ENCODE measurements at regions not wholly inside any gene's neighbourhood (a gene's known extent, or its start where the extent isn't known, plus 50 kb on each side); places are given as distances from the start of the nearest gene placed in this dataset.

- H3K4me3 ChIP-seq (replicated peaks; ENCODE audit: insufficient read depth, low read length): no peak overlapping the region
- TF ChIP-seq, protein P1, sequence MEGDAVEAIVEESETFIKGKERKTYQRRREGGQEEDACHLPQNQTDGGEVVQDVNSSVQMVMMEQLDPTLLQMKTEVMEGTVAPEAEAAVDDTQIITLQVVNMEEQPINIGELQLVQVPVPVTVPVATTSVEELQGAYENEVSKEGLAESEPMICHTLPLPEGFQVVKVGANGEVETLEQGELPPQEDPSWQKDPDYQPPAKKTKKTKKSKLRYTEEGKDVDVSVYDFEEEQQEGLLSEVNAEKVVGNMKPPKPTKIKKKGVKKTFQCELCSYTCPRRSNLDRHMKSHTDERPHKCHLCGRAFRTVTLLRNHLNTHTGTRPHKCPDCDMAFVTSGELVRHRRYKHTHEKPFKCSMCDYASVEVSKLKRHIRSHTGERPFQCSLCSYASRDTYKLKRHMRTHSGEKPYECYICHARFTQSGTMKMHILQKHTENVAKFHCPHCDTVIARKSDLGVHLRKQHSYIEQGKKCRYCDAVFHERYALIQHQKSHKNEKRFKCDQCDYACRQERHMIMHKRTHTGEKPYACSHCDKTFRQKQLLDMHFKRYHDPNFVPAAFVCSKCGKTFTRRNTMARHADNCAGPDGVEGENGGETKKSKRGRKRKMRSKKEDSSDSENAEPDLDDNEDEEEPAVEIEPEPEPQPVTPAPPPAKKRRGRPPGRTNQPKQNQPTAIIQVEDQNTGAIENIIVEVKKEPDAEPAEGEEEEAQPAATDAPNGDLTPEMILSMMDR (IDR thresholded peaks at IDR 0.05; ENCODE audit: insufficient read depth, low read length): no peak
- H3K27me3 ChIP-seq (ENCODE audit: insufficient read depth, poor library complexity, severe bottlenecking): no peaks in the 10 kb centered on the region
- no peak for DNase-seq (ENCODE audit: low read depth in 1 of 2, low spot score in 1 of 2)
- H3K27ac ChIP-seq (replicated peaks): no peak overlapping the region
Observed at GRCh38 chr3:102580760-102581159, 145.9 kb downstream of the ZPLD1 start.

DNA sequence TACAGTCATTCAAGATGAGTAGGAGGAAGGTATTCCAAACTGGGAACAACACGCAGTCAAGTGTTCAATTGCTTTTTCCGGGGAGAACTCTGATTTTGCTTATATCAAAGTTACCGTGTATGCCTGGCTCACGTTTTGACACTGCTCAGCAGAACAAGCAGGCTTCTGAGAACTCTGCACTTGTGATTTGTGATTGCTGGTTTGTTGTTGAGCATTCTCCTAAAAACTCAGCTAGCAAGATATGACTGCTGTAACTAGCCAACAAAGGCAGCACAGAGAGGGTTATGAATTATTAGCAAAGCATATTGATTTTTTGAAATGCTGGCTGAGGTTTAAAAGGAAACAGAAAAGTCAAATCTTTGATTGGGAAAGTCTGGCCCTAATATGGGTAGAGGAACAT is 151.7 kb downstream of the ZPLD1 start:
- H3K4me3 ChIP-seq (replicated peaks; ENCODE audit: insufficient read depth, low read length): no peak overlapping the region
- no peak for DNase-seq (ENCODE audit: low read depth in 1 of 2, low spot score in 1 of 2)
- no peak overlapping the region for H3K27ac ChIP-seq (replicated peaks)
- TF ChIP-seq GABPA (IDR thresholded peaks at IDR 0.05; ENCODE audit: low read depth) (no peak), POLR2AphosphoS5 (IDR thresholded peaks at IDR 0.05; ENCODE audit: low read depth) (no peak), SPI1 (IDR thresholded peaks at IDR 0.05; ENCODE audit: borderline replicate concordance, low read depth) (no peak)
- TF ChIP-seq, protein P1 (IDR thresholded peaks at IDR 0.05; ENCODE audit: insufficient read depth, low read length): no peak
- H3K27me3 ChIP-seq (ENCODE audit: insufficient read depth, poor library complexity, severe bottlenecking): no peaks in the 10 kb centered on the region

GRCh38 chr3:102593812-102594602 is 159.2 kb downstream of the ZPLD1 start:
- Histone ChIP-seq H3K27ac (replicated peaks) (no peak overlapping the region), H3K4me3 (replicated peaks; ENCODE audit: insufficient read depth, low read length) (no peak overlapping the region), H3K27me3 (ENCODE audit: insufficient read depth, poor library complexity, severe bottlenecking) (no peaks in the 10 kb centered on the region)
- TF ChIP-seq GABPA (IDR thresholded peaks at IDR 0.05; ENCODE audit: low read depth) (no peak), SPI1 (IDR thresholded peaks at IDR 0.05; ENCODE audit: borderline replicate concordance, low read depth) (no peak), REST (IDR thresholded peaks at IDR 0.05; ENCODE audit: insufficient replicate concordance, low read depth) (no peak), POLR2AphosphoS5 (IDR thresholded peaks at IDR 0.05; ENCODE audit: low read depth) (no peak)
- TF ChIP-seq, protein P1 (IDR thresholded peaks at IDR 0.05; ENCODE audit: insufficient read depth, low read length): no peak
- no peak for DNase-seq (ENCODE audit: low read depth in 1 of 2, low spot score in 1 of 2)

DNA sequence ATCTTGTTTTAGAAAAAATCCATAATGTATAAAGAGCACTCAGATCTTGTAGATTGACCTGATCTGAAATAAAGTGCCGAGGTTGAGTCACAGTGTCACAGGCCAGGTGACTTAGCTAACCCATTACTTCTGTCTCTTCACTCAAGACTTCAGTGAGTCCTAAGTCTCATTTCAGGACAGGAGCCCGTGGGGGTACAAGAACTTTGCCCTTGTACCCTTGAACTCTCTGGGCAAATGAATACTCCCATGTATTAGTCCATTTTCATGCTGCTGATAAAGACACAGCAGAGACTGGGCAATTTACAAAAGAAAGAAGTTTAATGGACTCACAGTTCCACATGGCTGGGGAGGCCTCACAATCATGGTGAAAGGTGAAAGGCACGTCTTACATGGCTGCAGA is 160.2 kb downstream of the ZPLD1 start:
- Histone ChIP-seq H3K4me3 (replicated peaks; ENCODE audit: insufficient read depth, low read length) (no peak overlapping the region), H3K27ac (replicated peaks) (no peak overlapping the region), H3K27me3 (ENCODE audit: insufficient read depth, poor library complexity, severe bottlenecking) (no peaks in the 10 kb centered on the region)
- no peak for TF ChIP-seq GABPA (IDR thresholded peaks at IDR 0.05; ENCODE audit: low read depth)
- no peak for TF ChIP-seq SPI1 (IDR thresholded peaks at IDR 0.05; ENCODE audit: borderline replicate concordance, low read depth)
- TF ChIP-seq, protein P1 (IDR thresholded peaks at IDR 0.05; ENCODE audit: insufficient read depth, low read length): no peak
- TF ChIP-seq REST (IDR thresholded peaks at IDR 0.05; ENCODE audit: insufficient replicate concordance, low read depth): no peak
- no peak for TF ChIP-seq POLR2AphosphoS5 (IDR thresholded peaks at IDR 0.05; ENCODE audit: low read depth)
- DNase-seq (ENCODE audit: low read depth in 1 of 2, low spot score in 1 of 2): no peak

Measured in HL-60 (cell line).